ENCODE measurements at regions not wholly inside any gene's neighbourhood (a gene's known extent, or its start where the extent isn't known, plus 50 kb on each side); places are given as distances from the start of the nearest gene placed in this dataset.

GRCh38 chr6:93163146-93163545, 256.2 kb downstream of the EPHA7 start:
- no peak overlapping the region for H2AFZ ChIP-seq (ENCODE audit: control insufficient read depth, low read length)
- H3K27me3 ChIP-seq (ENCODE audit: control insufficient read depth, extremely low read depth, insufficient read depth, low read length), result no peaks in the 10 kb centered on the region
- no peak overlapping the region for H3K9ac ChIP-seq (ENCODE audit: control insufficient read depth, extremely low read depth, insufficient read depth, low read length)

DNA sequence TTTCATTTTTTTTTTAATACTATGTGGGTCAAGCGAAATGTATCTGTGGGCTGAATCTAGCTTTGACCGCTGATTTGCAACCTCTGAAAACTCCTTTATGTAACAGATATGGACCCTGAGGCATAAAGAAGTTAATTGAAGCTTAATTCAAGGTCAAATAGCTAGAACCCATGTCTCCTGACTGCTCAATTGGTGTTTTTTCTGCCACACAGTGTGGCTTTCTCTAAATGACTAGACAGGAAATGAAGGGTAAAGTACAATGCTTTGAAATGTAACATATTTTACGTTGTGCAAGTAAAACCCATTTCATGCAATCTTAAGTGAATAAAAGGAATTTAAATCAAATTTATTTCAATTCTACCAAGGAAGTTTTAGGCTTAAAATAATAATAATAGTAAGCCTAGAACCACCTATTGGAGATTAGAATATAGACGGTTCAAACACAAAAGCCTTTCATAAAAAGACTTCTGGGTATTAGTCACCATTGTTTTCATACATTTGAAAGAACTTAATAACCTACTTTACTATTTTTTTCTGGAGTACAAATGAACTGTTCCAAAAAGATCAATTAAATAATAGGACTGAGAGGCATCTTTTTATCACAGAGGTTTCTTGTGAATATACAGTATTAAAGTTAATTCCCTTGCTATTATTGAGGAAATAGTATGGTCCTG, 279.8 kb downstream of the EPHA7 start:
- Histone ChIP-seq H3K27me3 (ENCODE audit: control insufficient read depth, extremely low read depth, insufficient read depth, low read length) (no peaks in the 10 kb centered on the region), H3K4me2 (ENCODE audit: control insufficient read depth, extremely low read depth, insufficient read depth, low read depth, low read length) (no peak overlapping the region), H3K4me3 (ENCODE audit: control insufficient read depth in 2 of 3, extremely low read depth in 1 of 3, insufficient read depth in 2 of 3, low read depth in 1 of 3, low read length in 3 of 3) (no peak overlapping the region), H3K9me3 (ENCODE audit: control insufficient read depth, low read depth, low read length) (no peaks in the 10 kb centered on the region), H3K4me1 (ENCODE audit: control insufficient read depth, extremely low read depth, insufficient read depth, low read length) (no peaks in the 10 kb centered on the region), H3K27ac (ENCODE audit: control insufficient read depth, insufficient read depth, low read length) (no peak overlapping the region), H3K9ac (ENCODE audit: control insufficient read depth, extremely low read depth, insufficient read depth, low read length) (no peak overlapping the region), H2AFZ (ENCODE audit: control insufficient read depth, low read length) (no peak overlapping the region), H3K79me2 (ENCODE audit: control insufficient read depth, insufficient read depth, low read length) (no peaks in the 10 kb centered on the region), H3K36me3 (ENCODE audit: control insufficient read depth in 2 of 2, extremely low read depth in 1 of 2, insufficient read depth in 2 of 2, low read length in 2 of 2) (no peaks in the 10 kb centered on the region), H4K20me1 (ENCODE audit: control insufficient read depth, extremely low read depth, insufficient read depth, low read length) (no peaks in the 10 kb centered on the region), H3K9me1 (ENCODE audit: control insufficient read depth, extremely low read depth, insufficient read depth, low read length) (no peaks in the 10 kb centered on the region)
- no peak for FAIRE-seq
- TF ChIP-seq EZH2 (IDR thresholded peaks at IDR 0.05; ENCODE audit: low read length), result no peak
- TF ChIP-seq, protein P1, sequence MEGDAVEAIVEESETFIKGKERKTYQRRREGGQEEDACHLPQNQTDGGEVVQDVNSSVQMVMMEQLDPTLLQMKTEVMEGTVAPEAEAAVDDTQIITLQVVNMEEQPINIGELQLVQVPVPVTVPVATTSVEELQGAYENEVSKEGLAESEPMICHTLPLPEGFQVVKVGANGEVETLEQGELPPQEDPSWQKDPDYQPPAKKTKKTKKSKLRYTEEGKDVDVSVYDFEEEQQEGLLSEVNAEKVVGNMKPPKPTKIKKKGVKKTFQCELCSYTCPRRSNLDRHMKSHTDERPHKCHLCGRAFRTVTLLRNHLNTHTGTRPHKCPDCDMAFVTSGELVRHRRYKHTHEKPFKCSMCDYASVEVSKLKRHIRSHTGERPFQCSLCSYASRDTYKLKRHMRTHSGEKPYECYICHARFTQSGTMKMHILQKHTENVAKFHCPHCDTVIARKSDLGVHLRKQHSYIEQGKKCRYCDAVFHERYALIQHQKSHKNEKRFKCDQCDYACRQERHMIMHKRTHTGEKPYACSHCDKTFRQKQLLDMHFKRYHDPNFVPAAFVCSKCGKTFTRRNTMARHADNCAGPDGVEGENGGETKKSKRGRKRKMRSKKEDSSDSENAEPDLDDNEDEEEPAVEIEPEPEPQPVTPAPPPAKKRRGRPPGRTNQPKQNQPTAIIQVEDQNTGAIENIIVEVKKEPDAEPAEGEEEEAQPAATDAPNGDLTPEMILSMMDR (optimal IDR thresholded peaks at IDR 0.05 in 1 of 3, IDR thresholded peaks at IDR 0.05 in 1 of 3, conservative IDR thresholded peaks at IDR 0.05 in 1 of 3; ENCODE audit: extremely low read depth in 1 of 3, insufficient read depth in 2 of 3, low read length in 3 of 3), result no peak
- no peak for DNase-seq (ENCODE audit: low read depth, low spot score)
- dilution Hi-C loops (cut with MboI; ENCODE audit: extremely low pct_ligation_motif_present, low sequenced_read_pairs), result no loop called here

More at GRCh38 chr6:93163146-93163545, 256.2 kb downstream of the EPHA7 start:
- Histone ChIP-seq H3K9me1 (ENCODE audit: control insufficient read depth, extremely low read depth, insufficient read depth, low read length) (no peaks in the 10 kb centered on the region), H3K27ac (ENCODE audit: control insufficient read depth, insufficient read depth, low read length) (no peak overlapping the region), H4K20me1 (ENCODE audit: control insufficient read depth, extremely low read depth, insufficient read depth, low read length) (no peaks in the 10 kb centered on the region), H3K9me3 (ENCODE audit: control insufficient read depth, low read depth, low read length) (no peaks in the 10 kb centered on the region), H3K4me3 (ENCODE audit: control insufficient read depth in 2 of 3, extremely low read depth in 1 of 3, insufficient read depth in 2 of 3, low read depth in 1 of 3, low read length in 3 of 3) (no peak overlapping the region), H3K79me2 (ENCODE audit: control insufficient read depth, insufficient read depth, low read length) (no peaks in the 10 kb centered on the region), H3K4me1 (ENCODE audit: control insufficient read depth, extremely low read depth, insufficient read depth, low read length) (no peaks in the 10 kb centered on the region), H3K36me3 (ENCODE audit: control insufficient read depth in 2 of 2, extremely low read depth in 1 of 2, insufficient read depth in 2 of 2, low read length in 2 of 2) (no peaks in the 10 kb centered on the region), H3K4me2 (ENCODE audit: control insufficient read depth, extremely low read depth, insufficient read depth, low read depth, low read length) (no peak overlapping the region)
- FAIRE-seq (no peak), DNase-seq (ENCODE audit: low read depth, low spot score) (no peak)
- dilution Hi-C loops (cut with MboI; ENCODE audit: extremely low pct_ligation_motif_present, low sequenced_read_pairs), result no loop called here
- TF ChIP-seq, protein P1 (optimal IDR thresholded peaks at IDR 0.05 in 1 of 3, IDR thresholded peaks at IDR 0.05 in 1 of 3, conservative IDR thresholded peaks at IDR 0.05 in 1 of 3; ENCODE audit: extremely low read depth in 1 of 3, insufficient read depth in 2 of 3, low read length in 3 of 3), result no peak
- no peak for TF ChIP-seq EZH2 (IDR thresholded peaks at IDR 0.05; ENCODE audit: low read length)

All from keratinocyte (primary cell).